Osteoblast (primary cell): ENCODE measurements at regions not wholly inside any gene's neighbourhood (a gene's known extent, or its start where the extent isn't known, plus 50 kb on each side); places are given as distances from the start of the nearest gene placed in this dataset.

ENCODE experiments used
- DNase-seq: peaks from one replicate; pipeline ENCODE4 v3.0.0; 2011; ENCODE audit warnings: low spot score, mixed read lengths; ENCODE audit not compliant: insufficient read length; ENCODE audit errors: missing footprints
- H2AFZ ChIP-seq: 2 replicates; pipeline ENCODE4 v1.6.0; 2011; ENCODE audit warnings: mild to moderate bottlenecking, low read length
- H3K27ac ChIP-seq: 2 replicates; pipeline ENCODE4 v1.5.1; 2011; ENCODE audit warnings: mild to moderate bottlenecking, low read depth, low read length, moderate library complexity
- H3K27me3 ChIP-seq: 2 replicates; pipeline ENCODE4 v1.6.0; 2012; ENCODE audit warnings: mild to moderate bottlenecking, control low read depth, inconsistent platforms, low read length, moderate library complexity; ENCODE audit not compliant: insufficient read depth
- H3K36me3 ChIP-seq: 2 replicates; pipeline ENCODE4 v1.5.1; 2011; ENCODE audit warnings: mild to moderate bottlenecking, low read length, control low read depth, moderate library complexity; ENCODE audit not compliant: insufficient read depth
- H3K4me1 ChIP-seq: 2 replicates; pipeline ENCODE4 v1.5.1; 2011; ENCODE audit warnings: mild to moderate bottlenecking, low read length, control low read depth, moderate library complexity; ENCODE audit not compliant: insufficient read depth
- H3K4me2 ChIP-seq: 2 replicates; pipeline ENCODE4 v1.6.0; 2011; ENCODE audit warnings: mild to moderate bottlenecking, low read length; ENCODE audit not compliant: insufficient read depth
- H3K4me3 ChIP-seq: fragments of 200-600 bp; sonication (generic); 3 replicates; pipeline ENCODE4 v1.5.1; 2012; ENCODE audit warnings: mild to moderate bottlenecking, low read length, inconsistent platforms; ENCODE audit not compliant: insufficient read depth
- H3K79me2 ChIP-seq: 2 replicates; pipeline ENCODE4 v1.6.0; 2012; ENCODE audit warnings: mild to moderate bottlenecking, low read length, control low read depth, inconsistent platforms; ENCODE audit not compliant: insufficient read depth
- H3K9me3 ChIP-seq: 2 replicates; pipeline ENCODE4 v1.5.1; 2011; ENCODE audit warnings: low read depth, low read length, control low read depth
- H4K20me1 ChIP-seq: 2 replicates; pipeline ENCODE4 v1.6.0; 2012; ENCODE audit warnings: mild to moderate bottlenecking, low read length, control low read depth; ENCODE audit not compliant: insufficient read depth
- CTCF ChIP-seq: IDR thresholded peaks from 2 replicates; pipeline ENCODE4 v1.5.1; 2011; ENCODE audit warnings: mild to moderate bottlenecking, low read depth, low read length, moderate library complexity; ENCODE audit errors: extremely low read depth

GRCh38 chr15:81858136-81858535, 187.7 kb downstream of the MEX3B start:
- Histone ChIP-seq H3K4me2 (no peak overlapping the region), H3K4me3 (no peak overlapping the region), H3K79me2 (no peaks in the 10 kb centered on the region), H2AFZ (no peak overlapping the region), H4K20me1 (no peaks in the 10 kb centered on the region), H3K9me3 (no peaks in the 10 kb centered on the region), H3K27me3 (no peaks in the 10 kb centered on the region), H3K36me3 (no peaks in the 10 kb centered on the region), H3K4me1 (no peaks in the 10 kb centered on the region), H3K27ac (no peak overlapping the region)
- DNase-seq, result no peak
- TF ChIP-seq CTCF, result no peak

- no peaks in the 10 kb centered on the region for H3K27me3 ChIP-seq
- H3K4me3 ChIP-seq, result no peak overlapping the region
- no peaks in the 10 kb centered on the region for H3K36me3 ChIP-seq
- H3K4me2 ChIP-seq, result no peak overlapping the region
- H3K9me3 ChIP-seq, result no peaks in the 10 kb centered on the region
- H3K79me2 ChIP-seq, result no peaks in the 10 kb centered on the region
- no peak for TF ChIP-seq CTCF
- DNase-seq, result no peak
- H3K27ac ChIP-seq, result no peak overlapping the region
- no peaks in the 10 kb centered on the region for H4K20me1 ChIP-seq
- H3K4me1 ChIP-seq, result no peaks in the 10 kb centered on the region
- H2AFZ ChIP-seq, result no peak overlapping the region
Observed at GRCh38 chr15:81856634-81857026, 189.2 kb downstream of the MEX3B start.

DNA sequence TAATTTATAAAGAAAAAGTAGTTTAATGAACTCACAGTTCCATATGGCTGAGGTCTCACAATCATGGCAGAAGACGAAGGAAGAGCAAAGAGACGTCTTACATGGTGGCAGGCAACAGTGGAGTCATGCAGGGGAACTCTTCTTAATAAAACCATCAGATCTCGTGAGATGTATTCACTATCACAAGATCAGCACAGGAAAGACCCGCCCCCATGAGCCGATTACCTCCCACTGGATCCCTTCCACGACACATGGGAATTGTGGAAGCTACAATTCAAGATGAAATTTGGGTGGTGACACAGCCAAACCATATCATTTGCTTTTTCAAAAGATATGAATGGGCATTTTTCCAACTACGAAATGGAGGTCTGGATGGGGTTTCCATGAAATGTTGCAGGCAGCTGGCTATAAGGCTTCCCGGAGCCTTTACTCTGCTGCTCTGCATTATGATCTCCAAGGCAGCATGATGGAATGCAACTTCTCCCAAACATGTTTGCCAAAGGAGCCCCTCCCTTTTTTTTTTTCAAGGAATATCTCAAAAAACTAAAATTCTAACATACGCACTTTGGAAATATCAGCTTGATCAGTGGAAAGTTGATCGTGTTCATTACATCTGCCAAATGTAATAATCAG, 189.7 kb downstream of the MEX3B start:
- no peak overlapping the region for H3K4me3 ChIP-seq
- H3K4me1 ChIP-seq, result no peaks in the 10 kb centered on the region
- no peaks in the 10 kb centered on the region for H3K9me3 ChIP-seq
- no peak overlapping the region for H3K27ac ChIP-seq
- no peaks in the 10 kb centered on the region for H4K20me1 ChIP-seq
- H3K79me2 ChIP-seq, result no peaks in the 10 kb centered on the region
- H2AFZ ChIP-seq, result no peak overlapping the region
- no peak overlapping the region for H3K4me2 ChIP-seq
- DNase-seq, result no peak
- no peaks in the 10 kb centered on the region for H3K36me3 ChIP-seq
- no peaks in the 10 kb centered on the region for H3K27me3 ChIP-seq
- TF ChIP-seq CTCF, result no peak

DNA sequence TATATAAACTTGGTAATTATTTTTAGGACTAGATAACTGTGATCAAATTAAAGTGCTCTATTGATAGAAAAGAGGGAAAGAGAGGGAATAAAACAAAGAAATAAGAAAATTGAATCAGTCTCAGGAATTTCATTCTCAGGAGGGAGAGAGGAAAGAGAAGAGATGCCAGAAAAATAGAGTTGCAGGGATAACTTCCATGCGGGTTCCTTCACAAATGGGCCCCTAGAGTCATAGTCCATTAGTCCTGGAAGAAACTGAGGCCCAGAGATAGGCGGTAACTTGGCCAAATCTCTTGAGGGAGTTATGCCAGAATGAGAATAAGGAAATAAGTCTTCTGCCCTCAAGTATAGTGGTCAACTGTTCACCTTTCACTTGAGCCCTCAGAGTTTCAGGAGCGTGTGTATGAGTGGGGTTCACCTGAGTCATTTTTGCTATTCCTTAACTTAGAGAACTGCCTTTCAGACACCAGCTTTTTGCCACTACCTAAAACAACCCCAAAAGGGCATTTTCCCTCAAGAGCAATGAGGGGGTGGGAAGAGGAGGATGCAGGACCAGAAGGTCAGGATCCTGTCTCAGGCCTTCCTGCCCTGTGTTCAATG, 192.6 kb downstream of the MEX3B start:
- H3K4me1 ChIP-seq, result no peaks in the 10 kb centered on the region
- TF ChIP-seq CTCF, result no peak
- H3K4me3 ChIP-seq, result no peak overlapping the region
- H2AFZ ChIP-seq, result no peak overlapping the region
- no peak for DNase-seq
- no peaks in the 10 kb centered on the region for H3K27me3 ChIP-seq
- H3K27ac ChIP-seq, result no peak overlapping the region
- no peaks in the 10 kb centered on the region for H3K9me3 ChIP-seq
- no peaks in the 10 kb centered on the region for H3K36me3 ChIP-seq
- H3K4me2 ChIP-seq, result no peak overlapping the region
- no peaks in the 10 kb centered on the region for H4K20me1 ChIP-seq
- H3K79me2 ChIP-seq, result no peaks in the 10 kb centered on the region
